CD4-positive, alpha-beta T cell (primary cell): ENCODE measurements at regions not wholly inside any gene's neighbourhood (a gene's known extent, or its start where the extent isn't known, plus 50 kb on each side); places are given as distances from the start of the nearest gene placed in this dataset.

Experiments
- ATAC-seq: fragments of 200-7000 bp; cut with Tn5 transposase; one replicate; pipeline ENCODE4 v1.10.0; 2022; ENCODE audit warnings: mild to moderate bottlenecking; ENCODE audit not compliant: poor library complexity
- CTCF ChIA-PET: fragments of 350-600 bp; sonication (Branson Sonifier 250); formaldehyde crosslinking; loops from one replicate; lab custom pipeline; 2021; ENCODE audit warnings: antibody characterized with exemption, inconsistent platforms; lab: Charles Lee
- POLR2A ChIA-PET: fragments of 350-600 bp; sonication (Branson Sonifier 250); formaldehyde crosslinking; loops from one replicate; lab custom pipeline; 2021; ENCODE audit warnings: antibody characterized with exemption, inconsistent platforms; lab: Charles Lee
- DNase-seq, 14 experiments: peaks; one replicate each; pipeline ENCODE4 v3.0.0-alpha.2; 2013 to 2020; ENCODE audit warnings: mixed read lengths in 2 of 14
- H3K27ac ChIP-seq, 2 donors: one replicate each; pipeline versions ENCODE4 v1.5.1 to v1.7.0; 2013; ENCODE audit warnings: low read length in 2 of 2, low read depth in 1 of 2, mild to moderate bottlenecking in 1 of 2
- H3K27me3 ChIP-seq, 2 experiments: 1 replicate in 1 of 2; 2 replicates in 1 of 2; pipeline versions ENCODE4 v1.6.1 to v1.7.0; 2013; ENCODE audit warnings: low read length in 2 of 2, control low read depth in 1 of 2, mild to moderate bottlenecking in 1 of 2, moderate library complexity in 1 of 2; ENCODE audit not compliant: insufficient read depth in 2 of 2, control insufficient read depth in 1 of 2
- H3K36me3 ChIP-seq: one replicate; pipeline ENCODE4 v1.6.1; 2013; ENCODE audit warnings: low read length, control low read depth; ENCODE audit not compliant: insufficient read depth
- H3K4me1 ChIP-seq: one replicate; pipeline ENCODE4 v1.6.1; 2013; ENCODE audit warnings: low read length, control low read depth; ENCODE audit not compliant: insufficient read depth
- H3K4me3 ChIP-seq: one replicate; pipeline ENCODE4 v1.5.1; 2013; ENCODE audit warnings: mild to moderate bottlenecking, low read length, moderate library complexity
- H3K9me3 ChIP-seq, 2 experiments: 1 replicate in 1 of 2; 2 replicates in 1 of 2; pipeline versions ENCODE4 v1.6.1 to v1.7.0; 2013; ENCODE audit warnings: low read length in 2 of 2, mild to moderate bottlenecking in 2 of 2, control low read depth in 1 of 2, moderate library complexity in 1 of 2; ENCODE audit not compliant: control insufficient read depth in 1 of 2, insufficient read depth in 1 of 2
- H3K27ac Mint-ChIP-seq: one replicate; pipeline ENCODE4 v1.8.0; 2020; ENCODE audit warnings: mixed read lengths
- H3K27me3 Mint-ChIP-seq: one replicate; pipeline ENCODE4 v1.8.0; 2021; ENCODE audit warnings: mixed read lengths
- H3K36me3 Mint-ChIP-seq: one replicate; pipeline ENCODE4 v1.8.0; 2021; ENCODE audit warnings: low read depth, mixed read lengths
- H3K4me1 Mint-ChIP-seq: one replicate; pipeline ENCODE4 v1.8.0; 2021; ENCODE audit warnings: low read depth, mixed read lengths
- H3K4me3 Mint-ChIP-seq: one replicate; pipeline ENCODE4 v1.8.0; 2020; ENCODE audit warnings: mild to moderate bottlenecking, mixed read lengths
- H3K9me3 Mint-ChIP-seq: one replicate; pipeline ENCODE4 v1.8.0; 2020; ENCODE audit warnings: mixed read lengths
- CTCF ChIP-seq: fragments of 200-600 bp; IDR thresholded peaks from one replicate; pipeline ENCODE4 v1.8.0; 2022; ENCODE audit warnings: antibody characterized with exemption, mild to moderate bottlenecking
- intact Hi-C, 2 experiments: fragments of 100-400 bp; cut with DNase I in 1 of 2; cut with micrococcal nuclease in 1 of 2; formaldehyde crosslinking; loops; one replicate each; pipeline versions ENCODE4 v1.15.1 to v1.9.0; 2023 to 2025; cut with DNase I, micrococcal nuclease

DNA sequence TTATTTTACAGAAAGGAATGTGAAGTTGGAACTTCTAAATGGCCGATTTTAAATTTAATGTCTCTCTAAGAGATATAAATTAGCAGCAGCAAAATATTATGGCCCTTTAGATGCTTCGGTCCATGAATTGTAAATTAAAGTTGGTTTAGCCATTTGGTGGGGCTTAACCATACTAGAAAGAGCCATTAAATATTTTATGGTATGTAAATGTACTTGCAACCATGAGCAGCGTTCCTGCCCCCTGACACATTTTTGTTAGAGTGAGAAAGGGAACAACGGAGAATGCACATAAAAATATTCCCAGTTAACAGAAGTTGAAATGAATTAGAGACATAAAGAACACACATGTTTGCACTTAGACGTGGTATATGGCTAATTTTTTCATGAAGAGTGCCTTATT is 237.9 kb downstream of the MYLK4 start:
- POLR2A ChIA-PET, result no interaction called here
- no peaks in the 10 kb centered on the region for H3K4me1 ChIP-seq
- no peak for TF ChIP-seq CTCF
- H3K9me3 ChIP-seq, result no peaks in the 10 kb centered on the region
- no peak overlapping the region for H3K4me3 ChIP-seq
- DNase-seq (no peak), ATAC-seq (no peak)
- no peaks in the 10 kb centered on the region for H3K36me3 ChIP-seq
- no peaks in the 10 kb centered on the region for H3K4me1 Mint-ChIP-seq
- H3K4me3 Mint-ChIP-seq, result no peak overlapping the region
- CTCF ChIA-PET, result no interaction called here
- peaks cover 12 to 15% of the 10 kb centered on the region in 2 experiments for H3K27me3 ChIP-seq
- H3K27ac Mint-ChIP-seq, result no peak overlapping the region
- H3K27me3 Mint-ChIP-seq, result peaks cover 55% of the 10 kb centered on the region
- no peaks in the 10 kb centered on the region for H3K36me3 Mint-ChIP-seq
- no peak overlapping the region for H3K27ac ChIP-seq
- H3K9me3 Mint-ChIP-seq, result no peaks in the 10 kb centered on the region
- intact Hi-C loops, result no loop called here

GRCh38 chr6:2510316-2510715 is 240.4 kb downstream of the MYLK4 start:
- Mint-ChIP-seq H3K4me1 (no peaks in the 10 kb centered on the region), H3K27me3 (peaks cover 71% of the 10 kb centered on the region), H3K9me3 (no peaks in the 10 kb centered on the region), H3K27ac (no peak overlapping the region), H3K36me3 (no peaks in the 10 kb centered on the region), H3K4me3 (no peak overlapping the region)
- Histone ChIP-seq H3K4me3 (no peak overlapping the region), H3K36me3 (no peaks in the 10 kb centered on the region), H3K27ac (no peak overlapping the region), H3K4me1 (no peaks in the 10 kb centered on the region), H3K27me3 (peaks cover 12 to 31% of the 10 kb centered on the region in 2 experiments), H3K9me3 (peaks cover 0 to 4% of the 10 kb centered on the region in 2 experiments)
- ChIA-PET POLR2A (no interaction called here), CTCF (no interaction called here)
- ATAC-seq (no peak), DNase-seq (no peak)
- TF ChIP-seq CTCF, result no peak
- intact Hi-C loops, result no loop called here

GRCh38 chr6:2509711-2510110 is 241.0 kb downstream of the MYLK4 start:
- no peaks in the 10 kb centered on the region for H3K4me1 Mint-ChIP-seq
- peaks cover 69% of the 10 kb centered on the region for H3K27me3 Mint-ChIP-seq
- Histone ChIP-seq H3K4me1 (no peaks in the 10 kb centered on the region), H3K27ac (no peak overlapping the region), H3K4me3 (no peak overlapping the region), H3K9me3 (peaks cover 0 to 4% of the 10 kb centered on the region in 2 experiments), H3K36me3 (no peaks in the 10 kb centered on the region), H3K27me3 (peaks cover 12 to 31% of the 10 kb centered on the region in 2 experiments)
- ATAC-seq (no peak), DNase-seq (no peak)
- no peaks in the 10 kb centered on the region for H3K36me3 Mint-ChIP-seq
- POLR2A ChIA-PET, result no interaction called here
- CTCF ChIA-PET, result no interaction called here
- intact Hi-C loops, result no loop called here
- no peak overlapping the region for H3K27ac Mint-ChIP-seq
- no peaks in the 10 kb centered on the region for H3K9me3 Mint-ChIP-seq
- TF ChIP-seq CTCF, result no peak
- H3K4me3 Mint-ChIP-seq, result no peak overlapping the region
